Astrocyte (in vitro differentiated cells and primary cell): ENCODE measurements at regions not wholly inside any gene's neighbourhood (a gene's known extent, or its start where the extent isn't known, plus 50 kb on each side); places are given as distances from the start of the nearest gene placed in this dataset.

ENCODE experiments used
- DNase-seq: peaks from one replicate; pipeline ENCODE4 v3.0.0-alpha.2; 2010; ENCODE audit warnings: low read depth
- FAIRE-seq: peaks from 2 replicates; lab custom pipeline; 2011; peaks lifted over from hg19 to GRCh38; lab: Jason Lieb, UNC
- H2AFZ ChIP-seq: 2 replicates; pipeline ENCODE4 v1.6.0; 2012; ENCODE audit warnings: low read depth, low read length, inconsistent platforms
- H3K27ac ChIP-seq: 2 replicates; pipeline ENCODE4 v1.5.1; 2011; ENCODE audit warnings: low read depth, low read length, inconsistent platforms
- H3K27me3 ChIP-seq: 2 replicates; pipeline ENCODE4 v1.6.0; 2011; ENCODE audit warnings: low read length, inconsistent platforms; ENCODE audit not compliant: insufficient read depth
- H3K36me3 ChIP-seq: 2 replicates; pipeline ENCODE4 v1.5.1; 2011; ENCODE audit warnings: low read length, inconsistent platforms; ENCODE audit not compliant: insufficient read depth
- H3K4me1 ChIP-seq: 2 replicates; pipeline ENCODE4 v1.5.1; 2011; ENCODE audit warnings: low read length, inconsistent platforms; ENCODE audit not compliant: insufficient read depth
- H3K4me2 ChIP-seq: 2 replicates; pipeline ENCODE4 v1.6.0; 2012; ENCODE audit warnings: low read length, inconsistent platforms
- H3K4me3 ChIP-seq: 2 replicates; pipeline ENCODE4 v1.5.1; 2011; ENCODE audit warnings: low read depth, mild to moderate bottlenecking, low read length, inconsistent platforms; ENCODE audit not compliant: insufficient read depth
- H3K79me2 ChIP-seq: 2 replicates; pipeline ENCODE4 v1.6.0; 2012; ENCODE audit warnings: mild to moderate bottlenecking, low read length, inconsistent platforms; ENCODE audit not compliant: insufficient read depth
- H3K9ac ChIP-seq: 2 replicates; pipeline ENCODE4 v1.6.0; 2012; ENCODE audit warnings: mild to moderate bottlenecking, low read length, inconsistent platforms
- H3K9me3 ChIP-seq: 2 replicates; pipeline ENCODE4 v1.5.1; 2012; ENCODE audit warnings: low read depth, mild to moderate bottlenecking, low read length, inconsistent platforms; ENCODE audit not compliant: insufficient read depth
- H4K20me1 ChIP-seq: 2 replicates; pipeline ENCODE4 v1.6.0; 2012; ENCODE audit warnings: low read length, inconsistent platforms; ENCODE audit not compliant: insufficient read depth
- H3K27ac Mint-ChIP-seq: one replicate; pipeline ENCODE4 v1.8.0; 2021; ENCODE audit warnings: mild to moderate bottlenecking, mixed read lengths; ENCODE audit not compliant: unreplicated experiment
- H3K27me3 Mint-ChIP-seq: one replicate; pipeline ENCODE4 v1.8.0; 2021; ENCODE audit warnings: low read depth, mixed read lengths; ENCODE audit not compliant: unreplicated experiment
- H3K36me3 Mint-ChIP-seq: one replicate; pipeline ENCODE4 v1.8.0; 2021; ENCODE audit warnings: low read depth, mixed read lengths; ENCODE audit not compliant: unreplicated experiment
- H3K4me1 Mint-ChIP-seq: one replicate; pipeline ENCODE4 v1.8.0; 2021; ENCODE audit warnings: low read depth, mixed read lengths; ENCODE audit not compliant: unreplicated experiment
- H3K4me3 Mint-ChIP-seq: one replicate; pipeline ENCODE4 v1.8.0; 2021; ENCODE audit warnings: mild to moderate bottlenecking, moderate library complexity, mixed read lengths; ENCODE audit not compliant: unreplicated experiment
- H3K9me3 Mint-ChIP-seq: one replicate; pipeline ENCODE4 v1.8.0; 2021; ENCODE audit warnings: mild to moderate bottlenecking, mixed read lengths; ENCODE audit not compliant: unreplicated experiment
- CTCF ChIP-seq: IDR thresholded peaks from 2 replicates; pipeline ENCODE4 v1.5.1; 2011; ENCODE audit warnings: low read depth, mild to moderate bottlenecking, inconsistent platforms, low read length, moderate library complexity; ENCODE audit not compliant: insufficient read depth
- EZH2 ChIP-seq: IDR thresholded peaks from 2 replicates; pipeline ENCODE4 v1.6.1; 2012; ENCODE audit warnings: mild to moderate bottlenecking, low read length, inconsistent platforms; ENCODE audit not compliant: insufficient read depth

GRCh38 chr1:72846476-72847278 lies 564.3 kb upstream of the NEGR1 start:
- Mint-ChIP-seq H3K9me3 (no peaks in the 10 kb centered on the region), H3K4me3 (no peak overlapping the region), H3K27ac (no peak overlapping the region), H3K27me3 (no peaks in the 10 kb centered on the region), H3K4me1 (peaks cover 3% of the 10 kb centered on the region), H3K36me3 (no peaks in the 10 kb centered on the region)
- Histone ChIP-seq H3K9me3 (no peaks in the 10 kb centered on the region), H3K4me3 (no peak overlapping the region), H3K27ac (no peak overlapping the region), H3K27me3 (no peaks in the 10 kb centered on the region), H3K36me3 (no peaks in the 10 kb centered on the region), H3K9ac (no peak overlapping the region), H3K4me1 (no peaks in the 10 kb centered on the region), H2AFZ (no peak overlapping the region), H3K79me2 (no peaks in the 10 kb centered on the region), H4K20me1 (no peaks in the 10 kb centered on the region), H3K4me2 (no peak overlapping the region)
- no peak for FAIRE-seq
- TF ChIP-seq EZH2 (no peak), CTCF (no peak)
- no peak for DNase-seq

- H3K4me1 Mint-ChIP-seq, result peaks cover 3% of the 10 kb centered on the region
- no peak overlapping the region for H3K4me3 ChIP-seq
- H4K20me1 ChIP-seq, result no peaks in the 10 kb centered on the region
- H3K27me3 ChIP-seq, result no peaks in the 10 kb centered on the region
- no peaks in the 10 kb centered on the region for H3K36me3 ChIP-seq
- no peaks in the 10 kb centered on the region for H3K4me1 ChIP-seq
- no peaks in the 10 kb centered on the region for H3K79me2 ChIP-seq
- no peaks in the 10 kb centered on the region for H3K9me3 Mint-ChIP-seq
- no peaks in the 10 kb centered on the region for H3K9me3 ChIP-seq
- no peak for TF ChIP-seq EZH2
- TF ChIP-seq CTCF, result no peak
- H3K27ac ChIP-seq, result no peak overlapping the region
- no peaks in the 10 kb centered on the region for H3K27me3 Mint-ChIP-seq
- no peak overlapping the region for H2AFZ ChIP-seq
- H3K36me3 Mint-ChIP-seq, result no peaks in the 10 kb centered on the region
- no peak for DNase-seq
- H3K9ac ChIP-seq, result no peak overlapping the region
- no peak overlapping the region for H3K27ac Mint-ChIP-seq
- no peak overlapping the region for H3K4me2 ChIP-seq
- no peak overlapping the region for H3K4me3 Mint-ChIP-seq
- no peak for FAIRE-seq
Measured at GRCh38 chr1:72845981-72846380, 563.6 kb upstream of the NEGR1 start.

- no peak overlapping the region for H3K27ac Mint-ChIP-seq
- Histone ChIP-seq H3K79me2 (no peaks in the 10 kb centered on the region), H3K27ac (no peak overlapping the region), H3K4me1 (no peaks in the 10 kb centered on the region), H3K27me3 (no peaks in the 10 kb centered on the region), H3K9ac (no peak overlapping the region), H3K4me3 (no peak overlapping the region), H3K4me2 (no peak overlapping the region), H2AFZ (no peak overlapping the region), H3K36me3 (no peaks in the 10 kb centered on the region), H3K9me3 (no peaks in the 10 kb centered on the region), H4K20me1 (no peaks in the 10 kb centered on the region)
- no peak overlapping the region for H3K4me3 Mint-ChIP-seq
- no peaks in the 10 kb centered on the region for H3K36me3 Mint-ChIP-seq
- peak; percentile 1 for DNase-seq
- H3K9me3 Mint-ChIP-seq, result no peaks in the 10 kb centered on the region
- no peak for FAIRE-seq
- peaks cover 3% of the 10 kb centered on the region for H3K4me1 Mint-ChIP-seq
- H3K27me3 Mint-ChIP-seq, result no peaks in the 10 kb centered on the region
- no peak for TF ChIP-seq EZH2
- peak; percentile 35 for TF ChIP-seq CTCF
Measured at GRCh38 chr1:72845381-72845780, 563.0 kb upstream of the NEGR1 start.
